G401.6 (cell line): ENCODE measurements at regions not wholly inside any gene's neighbourhood (a gene's known extent, or its start where the extent isn't known, plus 50 kb on each side); places are given as distances from the start of the nearest gene placed in this dataset.
"Not testable (repeated sequence)": the region's sequence is repeated elsewhere in the genome, so short reads cannot be mapped to it uniquely, and the experiment has no call there.

Source experiments
- FAIRE-seq: peaks from 2 replicates; lab custom pipeline; 2012; peaks lifted over from hg19 to GRCh38; lab: Jason Lieb, UNC

DNA sequence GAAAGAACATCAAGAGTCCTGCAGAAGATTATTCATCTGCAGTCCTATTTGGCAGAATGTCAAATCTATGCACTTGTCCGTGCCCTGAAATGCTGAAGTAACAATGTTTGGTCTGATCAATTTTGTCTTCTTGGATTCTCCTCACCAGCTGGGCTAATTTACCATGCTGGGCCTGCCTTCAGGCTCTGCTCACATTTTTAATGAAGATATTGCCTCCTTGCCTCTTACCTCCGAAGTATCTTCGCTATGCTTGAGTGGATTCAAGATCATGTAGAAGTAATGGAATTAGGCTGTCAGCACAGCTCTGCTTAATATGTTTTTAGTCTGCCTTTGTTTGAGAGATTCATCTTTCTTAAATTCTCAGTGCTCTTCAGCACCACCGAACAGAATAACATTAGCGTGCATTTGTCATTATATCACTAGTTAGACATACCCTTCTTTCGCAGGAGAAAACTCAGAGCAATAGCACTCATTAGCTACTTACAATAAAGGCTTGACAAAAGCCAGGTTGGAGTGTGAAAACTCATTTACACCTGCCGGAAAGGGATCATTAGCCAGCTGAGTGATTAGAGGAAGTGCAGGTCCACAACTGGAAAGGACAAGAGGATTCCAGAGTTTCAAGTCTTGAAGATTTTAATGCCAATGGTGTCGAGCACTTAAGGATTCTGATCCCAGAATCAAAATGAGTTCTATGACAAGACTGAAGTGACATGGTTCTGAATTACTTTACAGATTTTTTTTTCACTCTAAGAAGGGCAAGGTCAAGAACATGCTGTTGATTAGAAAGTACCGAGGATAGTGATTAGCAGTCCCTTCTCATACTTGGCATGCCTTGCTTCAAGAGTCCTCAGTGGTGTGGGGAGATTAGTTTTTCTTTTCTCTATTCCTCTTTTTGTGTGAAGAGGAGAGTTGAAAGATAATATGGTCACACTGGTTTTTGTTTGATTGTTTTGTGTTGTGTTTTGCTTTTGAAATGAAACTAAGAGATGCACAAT, 405.6 kb upstream of the TOM1L1 start:
- no peak for FAIRE-seq

GRCh38 chr17:54505404-54505803, 395.2 kb upstream of the TOM1L1 start:
- FAIRE-seq: no peak

DNA sequence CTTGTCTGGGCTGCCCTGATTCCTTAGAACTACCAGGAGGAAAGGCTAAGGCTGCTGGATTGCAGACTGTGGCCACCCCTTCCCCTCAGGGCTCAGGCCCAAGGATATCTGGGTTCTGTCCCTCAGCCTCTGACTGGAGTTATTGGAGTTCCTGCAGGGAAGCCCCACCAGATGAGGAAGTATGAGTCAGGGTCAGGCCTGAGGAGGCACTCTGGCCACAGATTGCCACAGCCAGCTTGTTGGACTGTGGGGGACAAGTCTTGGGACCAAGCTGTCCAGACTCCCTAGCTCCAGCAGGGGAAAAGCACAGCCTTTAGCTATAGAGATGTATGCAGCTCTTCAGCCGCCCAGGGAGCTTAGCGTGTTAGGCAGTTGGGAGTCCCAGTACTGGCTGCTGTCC, 381.9 kb upstream of the TOM1L1 start:
- no peak for FAIRE-seq

- no peak for FAIRE-seq
Measured at GRCh38 chr17:54521137-54521536, 379.5 kb upstream of the TOM1L1 start.

GRCh38 chr17:54524501-54524900, 376.2 kb upstream of the TOM1L1 start:
- FAIRE-seq: no peak

DNA sequence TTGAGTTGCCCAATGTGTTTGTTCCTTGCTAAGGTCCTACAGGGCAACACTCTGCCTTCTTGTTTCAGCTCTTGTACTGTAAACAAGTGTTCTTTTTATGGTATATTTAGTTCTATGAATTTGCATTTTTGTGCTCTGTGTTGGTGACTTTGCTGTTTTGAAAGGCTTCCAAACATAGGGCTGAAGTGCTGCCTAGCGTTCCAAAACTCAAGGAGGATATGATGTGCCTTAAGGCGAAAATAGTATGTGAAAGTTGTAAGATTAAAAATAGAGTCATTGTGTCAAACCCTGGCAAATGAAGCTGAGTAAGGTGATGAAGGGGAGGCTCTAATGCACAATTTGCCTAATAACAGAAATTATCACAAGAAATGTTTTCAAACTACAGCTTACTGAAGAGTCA, 372.7 kb upstream of the TOM1L1 start:
- no peak for FAIRE-seq

- FAIRE-seq: no peak
Measured at GRCh38 chr17:54530398-54530797, 370.3 kb upstream of the TOM1L1 start.

DNA sequence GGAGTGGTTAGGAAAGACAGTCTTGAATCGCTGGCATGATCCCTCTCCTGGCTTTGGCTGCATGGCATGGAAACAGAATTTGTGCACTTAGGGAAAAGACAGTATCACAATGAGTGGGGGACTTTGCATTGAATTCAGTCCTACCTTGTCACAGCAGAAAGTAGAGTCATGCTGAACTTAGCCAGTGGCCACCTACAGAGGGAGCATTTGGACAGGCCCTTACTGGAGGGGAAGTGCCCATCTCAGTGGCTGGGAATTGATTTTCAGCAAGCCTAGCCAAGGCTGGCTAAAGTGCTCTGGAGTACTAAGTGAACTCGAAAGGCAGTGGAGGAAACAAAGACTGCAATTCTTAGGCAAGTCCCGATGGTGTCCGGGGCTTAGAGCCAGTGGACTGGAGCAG, 364.3 kb upstream of the TOM1L1 start:
- no peak for FAIRE-seq

- no peak for FAIRE-seq
Measured at GRCh38 chr17:54537656-54538055, 363.0 kb upstream of the TOM1L1 start.

DNA sequence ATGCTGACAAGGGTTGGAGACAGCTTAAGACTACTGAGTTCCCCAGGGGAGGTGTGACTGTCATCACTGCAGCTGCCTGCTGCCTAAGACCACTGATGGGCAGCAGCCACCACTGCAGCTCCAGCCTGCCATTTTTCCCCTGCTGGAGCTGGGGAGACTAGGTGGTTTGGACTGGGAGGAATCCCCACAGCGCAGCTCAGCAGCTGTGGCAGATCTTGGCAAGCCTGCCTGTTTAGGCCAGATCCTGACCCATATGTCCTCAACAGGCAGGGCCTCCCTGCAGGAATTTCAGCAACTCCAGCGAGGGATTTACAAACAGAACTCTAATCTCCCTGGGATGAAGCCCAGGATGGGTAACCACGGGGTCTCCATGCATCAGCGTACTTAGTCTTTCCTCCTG, 356.4 kb upstream of the TOM1L1 start:
- FAIRE-seq: no peak

GRCh38 chr17:54559883-54560282, 340.8 kb upstream of the TOM1L1 start:
- FAIRE-seq: no peak

DNA sequence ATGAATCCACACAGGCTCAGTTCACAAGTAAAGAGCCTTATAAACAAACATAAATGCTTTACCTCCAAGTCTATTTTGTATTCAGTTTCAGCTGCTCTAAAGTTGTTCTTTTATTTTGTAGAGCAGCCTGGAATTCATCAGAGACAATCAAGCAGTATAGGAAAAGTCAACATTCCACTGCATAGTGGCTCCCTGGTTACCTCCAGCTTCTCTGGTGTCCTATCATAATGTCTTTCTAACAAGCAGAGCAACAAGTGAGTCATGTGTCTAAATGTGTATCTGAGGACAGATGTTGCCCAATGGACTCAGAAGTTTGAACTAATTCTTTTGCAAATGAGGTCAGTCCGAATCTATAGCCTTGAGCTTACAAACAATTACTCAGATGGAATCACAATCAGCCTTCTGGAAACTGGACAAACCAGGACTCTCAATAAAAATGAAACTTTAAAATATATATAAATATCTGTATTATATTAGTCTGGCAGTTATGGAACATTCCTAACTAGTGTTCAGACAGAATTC, 292.0 kb upstream of the TOM1L1 start:
- FAIRE-seq: no peak

DNA sequence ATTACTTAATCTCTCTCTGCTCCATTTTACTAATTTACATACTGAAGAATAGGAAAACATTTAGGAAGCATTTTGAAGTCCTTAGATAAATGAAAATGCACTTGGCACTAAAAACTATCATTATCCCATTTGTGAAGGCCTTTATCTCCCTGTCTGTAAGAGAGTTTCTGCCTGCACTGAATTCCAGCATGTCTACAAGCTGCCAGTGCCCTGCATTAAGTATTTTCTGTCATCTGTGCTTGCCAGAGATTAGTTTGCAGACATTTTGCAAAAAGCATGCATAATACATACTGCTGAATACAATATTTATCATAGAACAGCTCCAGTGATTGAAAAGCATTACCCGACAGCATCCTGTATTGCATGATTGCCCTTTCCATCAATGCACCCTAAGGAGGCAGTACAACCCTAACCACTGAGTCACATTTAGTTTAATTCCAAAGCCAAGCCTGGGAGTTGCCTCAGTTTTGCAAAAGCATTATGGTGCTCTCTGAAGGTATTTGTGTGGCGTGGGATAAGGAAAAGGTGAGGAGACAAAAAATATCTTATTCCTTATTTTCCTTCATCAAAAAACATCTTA, 280.2 kb upstream of the TOM1L1 start:
- no peak for FAIRE-seq

DNA sequence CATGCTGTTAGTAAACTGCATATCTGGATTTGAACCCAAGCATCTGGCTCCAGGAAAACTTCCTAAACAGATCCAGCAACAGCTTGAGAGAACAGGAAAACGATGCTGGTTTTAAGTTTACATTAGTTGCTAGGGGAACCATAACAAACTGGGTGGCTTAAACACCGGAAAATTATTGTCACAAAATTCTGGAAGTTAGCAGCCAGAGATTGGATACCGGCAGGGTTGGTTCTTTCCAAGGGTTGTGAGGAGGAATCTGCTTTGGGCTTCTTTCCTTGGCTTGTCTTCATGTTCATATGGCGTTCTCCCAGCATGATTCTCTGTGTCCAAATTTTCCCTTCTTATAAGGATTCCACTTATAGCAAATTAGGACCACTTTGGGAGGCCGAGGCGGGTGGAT, 276.9 kb upstream of the TOM1L1 start:
- no peak for FAIRE-seq

- FAIRE-seq: no peak
Measured at GRCh38 chr17:54626146-54626703, 274.4 kb upstream of the TOM1L1 start.

- FAIRE-seq: not testable (repeated sequence)
Measured at GRCh38 chr17:54639426-54639825, 261.2 kb upstream of the TOM1L1 start.

- FAIRE-seq: no peak
Measured at GRCh38 chr17:54662978-54663876, 237.4 kb upstream of the TOM1L1 start.

GRCh38 chr17:54666559-54666958, 234.1 kb upstream of the TOM1L1 start:
- FAIRE-seq: no peak

DNA sequence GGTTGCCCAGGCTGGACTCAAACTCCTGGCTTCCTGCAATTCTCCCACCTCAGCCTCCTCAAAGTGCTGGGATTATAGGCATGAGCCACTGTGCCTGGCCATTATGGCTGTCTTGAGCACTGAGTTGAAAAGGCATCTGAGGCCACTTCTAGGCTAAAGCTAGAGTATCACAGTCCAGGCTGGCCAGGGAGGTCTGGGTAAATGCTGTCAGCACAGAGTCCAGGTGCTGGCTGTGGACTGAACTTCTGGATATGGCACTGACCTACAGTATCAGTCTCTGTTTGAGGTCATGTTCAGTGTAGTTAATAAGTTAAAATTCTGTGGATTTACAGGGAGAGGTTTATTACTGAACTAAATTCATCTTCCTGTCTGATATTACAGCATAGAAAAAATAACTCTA, 222.5 kb upstream of the TOM1L1 start:
- no peak for FAIRE-seq

- FAIRE-seq: no peak
Measured at GRCh38 chr17:54680410-54680809, 220.2 kb upstream of the TOM1L1 start.

GRCh38 chr17:54694287-54694887, 206.3 kb upstream of the TOM1L1 start:
- FAIRE-seq: no peak

DNA sequence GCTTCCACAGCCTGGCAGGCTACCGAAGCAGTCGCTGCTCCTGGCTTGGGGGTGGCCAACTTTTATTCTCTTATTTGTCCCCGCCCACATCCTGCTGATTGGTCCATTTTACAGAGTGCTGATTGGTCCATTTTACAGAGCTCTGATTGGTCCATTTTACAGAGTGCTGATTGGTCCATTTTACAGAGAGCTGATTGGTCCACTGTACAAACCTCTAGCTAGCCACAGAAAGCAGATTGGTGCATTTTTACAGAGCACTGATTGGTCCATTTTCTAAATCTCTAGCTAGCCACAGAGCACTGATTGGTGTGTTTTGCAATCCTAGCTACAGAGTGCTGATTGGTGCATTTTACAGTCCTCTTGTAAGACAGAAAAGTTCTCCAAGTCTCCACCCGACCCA, 187.9 kb upstream of the TOM1L1 start:
- not testable (repeated sequence) for FAIRE-seq
